ENCODE measurements at regions not wholly inside any gene's neighbourhood (a gene's known extent, or its start where the extent isn't known, plus 50 kb on each side); places are given as distances from the start of the nearest gene placed in this dataset.

GRCh38 chr5:142514196-142514595 lies 171.7 kb downstream of the FGF1 start (continued):
- TF ChIP-seq ZNF462 (CRISPR knock-in tag; IDR thresholded peaks at IDR 0.05): no peak

- Mint-ChIP-seq H3K4me1 (peaks cover 22% of the 10 kb centered on the region), H3K4me3 (no peak overlapping the region)
These were observed 173.5 kb downstream of the FGF1 start for GRCh38 chr5:142512043-142513042.

GRCh38 chr5:142511358-142511757 lies 174.5 kb downstream of the FGF1 start:
- Histone ChIP-seq H3K4me3 (no peak overlapping the region), H4K20me1 (replicated peaks; ENCODE audit: insufficient read depth) (no peaks in the 10 kb centered on the region), H3K4me1 (ENCODE audit: insufficient read depth) (peaks cover 20% of the 10 kb centered on the region), H3K9me2 (ENCODE audit: insufficient read depth) (peaks cover 18% of the 10 kb centered on the region; the same call in 1 of the 2 replicates), H3K36me3 (ENCODE audit: insufficient read depth) (no peaks in the 10 kb centered on the region), H3K27ac (ENCODE audit: low read depth) (no peak overlapping the region), H2AFZ (no peak overlapping the region), H3K79me2 (replicated peaks; ENCODE audit: insufficient read depth) (no peaks in the 10 kb centered on the region), H3F3A (replicated peaks; ENCODE audit: low read depth) (no peaks in the 10 kb centered on the region), H3K27me3 (ENCODE audit: insufficient read depth) (no peaks in the 10 kb centered on the region), H3K4me2 (no peak overlapping the region)
- Mint-ChIP-seq H3K27ac (no peak overlapping the region), H3K4me3 (no peak overlapping the region), H3K27me3 (ENCODE audit: insufficient read depth, low read depth, poor library complexity) (peaks cover 5% of the 10 kb centered on the region), H3K4me1 (peaks cover 22% of the 10 kb centered on the region), H3K9me3 (peaks cover 6% of the 10 kb centered on the region), H3K36me3 (ENCODE audit: low read depth) (peaks cover 3% of the 10 kb centered on the region)
- DNase-seq (ENCODE audit: low spot score) (no peak), ATAC-seq (no peak)
- TF ChIP-seq STAT1 (IDR thresholded peaks at IDR 0.05; ENCODE audit: unreplicated experiment) (no peak), JUNB (IDR thresholded peaks at IDR 0.05; ENCODE audit: unreplicated experiment) (no peak), ETS1 (IDR thresholded peaks at IDR 0.05) (no peak), NANOG (IDR thresholded peaks at IDR 0.05; ENCODE audit: borderline replicate concordance) (no peak), ZNF114 (CRISPR knock-in tag; IDR thresholded peaks at IDR 0.05) (no peak), POLR2AphosphoS5 (IDR thresholded peaks at IDR 0.05; ENCODE audit: low read depth) (no peak)

More at GRCh38 chr5:142512043-142513042, 173.5 kb downstream of the FGF1 start:
- H3F3A ChIP-seq (replicated peaks; ENCODE audit: low read depth): no peaks in the 10 kb centered on the region
- H3K27ac ChIP-seq (ENCODE audit: low read depth): no peak overlapping the region
- H3K27ac Mint-ChIP-seq: no peak overlapping the region
- H4K20me1 ChIP-seq (replicated peaks; ENCODE audit: insufficient read depth): no peaks in the 10 kb centered on the region
- TF ChIP-seq EZH2 (IDR thresholded peaks at IDR 0.05; ENCODE audit: low read depth, unreplicated experiment): no peak
- ATAC-seq (no peak), DNase-seq (ENCODE audit: low spot score) (no peak)
- peaks cover 9% of the 10 kb centered on the region for H3K27me3 Mint-ChIP-seq (ENCODE audit: insufficient read depth, low read depth, poor library complexity)
- H3K4me1 ChIP-seq (ENCODE audit: insufficient read depth): peaks cover 17% of the 10 kb centered on the region
- H3K27me3 ChIP-seq (ENCODE audit: insufficient read depth): no peaks in the 10 kb centered on the region
- no peak overlapping the region for H2AFZ ChIP-seq
- H3K79me2 ChIP-seq (replicated peaks; ENCODE audit: insufficient read depth): no peaks in the 10 kb centered on the region
- peaks cover 18% of the 10 kb centered on the region; the same call in 1 of the 2 replicates for H3K9me2 ChIP-seq (ENCODE audit: insufficient read depth)
- H3K4me2 ChIP-seq: no peak overlapping the region
- H3K4me3 ChIP-seq: no peak overlapping the region
- no peaks in the 10 kb centered on the region for H3K36me3 ChIP-seq (ENCODE audit: insufficient read depth)
- peaks cover 15% of the 10 kb centered on the region for H3K9me3 Mint-ChIP-seq
- peaks cover 12% of the 10 kb centered on the region for H3K36me3 Mint-ChIP-seq (ENCODE audit: low read depth)
